Naive thymus-derived CD4-positive, alpha-beta T cell (primary cell): ENCODE measurements at regions not wholly inside any gene's neighbourhood (a gene's known extent, or its start where the extent isn't known, plus 50 kb on each side); places are given as distances from the start of the nearest gene placed in this dataset.
"Not testable (repeated sequence)": the region's sequence is repeated elsewhere in the genome, so short reads cannot be mapped to it uniquely, and the experiment has no call there.

Experiments
- ATAC-seq: fragments of 150-1000 bp; cut with Tn5 transposase; 2 replicates; pipeline ENCODE4 v1.10.0; 2021; ENCODE audit warnings: mild to moderate bottlenecking, moderate library complexity
- CTCF ChIA-PET: fragments of 350-600 bp; sonication (Branson Sonifier 250); formaldehyde crosslinking; loops from one replicate; lab custom pipeline; 2021; ENCODE audit warnings: antibody characterized with exemption; lab: Charles Lee
- POLR2A ChIA-PET: fragments of 350-600 bp; sonication (Branson Sonifier 250); formaldehyde crosslinking; loops from one replicate; lab custom pipeline; 2021; ENCODE audit warnings: antibody characterized with exemption, inconsistent platforms; lab: Charles Lee
- DNase-seq, 9 donors: peaks; one replicate each; pipeline versions ENCODE4 v3.0.0 to v3.0.0-alpha.2; 2020 to 2022; ENCODE audit warnings: mixed read lengths in 1 of 9
- H3K27ac ChIP-seq: one replicate; pipeline ENCODE4 v1.7.0; 2013; ENCODE audit warnings: mild to moderate bottlenecking, low read depth, low read length, moderate library complexity
- H3K27me3 ChIP-seq, 2 donors: one replicate each; pipeline ENCODE4 v1.7.0; 2013; ENCODE audit warnings: low read length in 2 of 2, mild to moderate bottlenecking in 2 of 2, moderate library complexity in 2 of 2; ENCODE audit not compliant: control insufficient read depth in 2 of 2, insufficient read depth in 2 of 2
- H3K36me3 ChIP-seq, 3 experiments: 1 replicate in 2 of 3; 2 replicates in 1 of 3; pipeline ENCODE4 v1.7.0; 2013; ENCODE audit warnings: low read length in 3 of 3, mild to moderate bottlenecking in 3 of 3, moderate library complexity in 1 of 3; ENCODE audit not compliant: insufficient read depth in 3 of 3, control insufficient read depth in 2 of 3
- H3K4me1 ChIP-seq, 2 donors: one replicate each; pipeline ENCODE4 v1.7.0; 2013; ENCODE audit warnings: low read length in 2 of 2, mild to moderate bottlenecking in 2 of 2, moderate library complexity in 1 of 2; ENCODE audit not compliant: control insufficient read depth in 2 of 2, insufficient read depth in 2 of 2
- H3K4me3 ChIP-seq: 2 replicates; pipeline ENCODE4 v1.7.0; 2013; ENCODE audit warnings: mild to moderate bottlenecking, low read length
- H3K9me3 ChIP-seq, 3 experiments: 1 replicate in 2 of 3; 2 replicates in 1 of 3; pipeline ENCODE4 v1.7.0; 2013; ENCODE audit warnings: low read length in 3 of 3; ENCODE audit not compliant: control insufficient read depth in 2 of 3
- H3K27ac Mint-ChIP-seq, 9 donors: one replicate each; pipeline ENCODE4 v1.8.0; 2020 to 2022; ENCODE audit warnings: mixed read lengths in 9 of 9, mild to moderate bottlenecking in 8 of 9, moderate library complexity in 5 of 9, inconsistent platforms in 2 of 9
- H3K27me3 Mint-ChIP-seq, 5 donors: one replicate each; pipeline ENCODE4 v1.8.0; 2021 to 2022; ENCODE audit warnings: mixed read lengths in 5 of 5, mild to moderate bottlenecking in 1 of 5
- H3K36me3 Mint-ChIP-seq, 5 donors: one replicate each; pipeline ENCODE4 v1.8.0; 2020 to 2022; ENCODE audit warnings: mixed read lengths in 5 of 5, mild to moderate bottlenecking in 3 of 5, inconsistent platforms in 1 of 5
- H3K4me1 Mint-ChIP-seq, 7 donors: one replicate each; pipeline ENCODE4 v1.8.0; 2020 to 2022; ENCODE audit warnings: mixed read lengths in 7 of 7, mild to moderate bottlenecking in 3 of 7, inconsistent platforms in 1 of 7
- H3K4me3 Mint-ChIP-seq, 10 donors: one replicate each; pipeline ENCODE4 v1.8.0; 2020 to 2022; ENCODE audit warnings: mild to moderate bottlenecking in 10 of 10, mixed read lengths in 10 of 10, moderate library complexity in 6 of 10, inconsistent platforms in 2 of 10
- H3K9me3 Mint-ChIP-seq, 11 donors: one replicate each; pipeline ENCODE4 v1.8.0; 2020 to 2022; ENCODE audit warnings: mixed read lengths in 11 of 11, mild to moderate bottlenecking in 4 of 11, inconsistent platforms in 1 of 11, moderate library complexity in 1 of 11
- intact Hi-C, 2 donors: fragments of 100-400 bp; cut with micrococcal nuclease; formaldehyde crosslinking; loops; one replicate each; pipeline ENCODE4 v1.15.1; 2023

- Mint-ChIP-seq H3K27ac (no peak overlapping the region), H3K4me3 (no peak overlapping the region), H3K9me3 (peaks cover 0 to 18% (median 6%) of the 10 kb centered on the region in 11 donors), H3K4me1 (no peaks in the 10 kb centered on the region), H3K27me3 (no peaks in the 10 kb centered on the region), H3K36me3 (no peaks in the 10 kb centered on the region)
- no peaks in the 10 kb centered on the region for H3K9me3 ChIP-seq
- H3K36me3 ChIP-seq: no peaks in the 10 kb centered on the region
- ChIA-PET CTCF (no interaction called here), POLR2A (no interaction called here)
- no peaks in the 10 kb centered on the region for H3K4me1 ChIP-seq
- H3K27ac ChIP-seq: no peak overlapping the region
- H3K4me3 ChIP-seq: no peak overlapping the region
- DNase-seq (no peak), ATAC-seq (no peak)
- H3K27me3 ChIP-seq: no peaks in the 10 kb centered on the region
- intact Hi-C loops: no loop called here
These were observed 722.4 kb upstream of the NOVA1 start for GRCh38 chr14:27320261-27320660.

GRCh38 chr14:27327095-27327494 lies 729.3 kb upstream of the NOVA1 start:
- Histone ChIP-seq H3K4me1 (no peaks in the 10 kb centered on the region), H3K27me3 (no peaks in the 10 kb centered on the region), H3K9me3 (peaks cover 0 to 3% (median 0%) of the 10 kb centered on the region in 3 experiments), H3K4me3 (no peak overlapping the region), H3K27ac (no peak overlapping the region), H3K36me3 (no peaks in the 10 kb centered on the region)
- Mint-ChIP-seq H3K4me1 (no peaks in the 10 kb centered on the region), H3K9me3 (peaks cover 0 to 35% (median 24%) of the 10 kb centered on the region in 11 donors), H3K27ac (no peak overlapping the region), H3K36me3 (peaks cover 0 to 3% (median 0%) of the 10 kb centered on the region in 5 donors), H3K27me3 (no peaks in the 10 kb centered on the region), H3K4me3 (no peak overlapping the region)
- DNase-seq (no peak), ATAC-seq (no peak)
- intact Hi-C loops: no loop called here
- ChIA-PET CTCF (no interaction called here), POLR2A (no interaction called here)

- ChIA-PET CTCF (no interaction called here), POLR2A (no interaction called here)
- no peak overlapping the region for H3K27ac Mint-ChIP-seq
- intact Hi-C loops: no loop called here
- no peaks in the 10 kb centered on the region for H3K4me1 ChIP-seq
- DNase-seq: no peak
- H3K4me3 Mint-ChIP-seq: no peak overlapping the region
- H3K27ac ChIP-seq: no peak overlapping the region
- H3K4me3 ChIP-seq: no peak overlapping the region
- peaks cover 0 to 4% (median 0%) of the 10 kb centered on the region in 5 donors for H3K36me3 Mint-ChIP-seq
- no peaks in the 10 kb centered on the region for H3K36me3 ChIP-seq
- no peak for ATAC-seq
- no peaks in the 10 kb centered on the region for H3K9me3 ChIP-seq
- no peaks in the 10 kb centered on the region for H3K4me1 Mint-ChIP-seq
- no peaks in the 10 kb centered on the region for H3K27me3 ChIP-seq
- peaks cover 0 to 44% (median 21%) of the 10 kb centered on the region in 11 donors for H3K9me3 Mint-ChIP-seq
- H3K27me3 Mint-ChIP-seq: no peaks in the 10 kb centered on the region
These were observed 740.2 kb upstream of the NOVA1 start for GRCh38 chr14:27338012-27338411.

GRCh38 chr14:27363036-27363435 lies 765.2 kb upstream of the NOVA1 start:
- ATAC-seq, H3K4me1 ChIP-seq, intact Hi-C loops, H3K27me3 Mint-ChIP-seq, H3K4me3 ChIP-seq, H3K27ac Mint-ChIP-seq, H3K9me3 ChIP-seq, H3K36me3 ChIP-seq, POLR2A ChIA-PET, H3K27ac ChIP-seq, H3K27me3 ChIP-seq, H3K4me1 Mint-ChIP-seq, DNase-seq, CTCF ChIA-PET: not testable (repeated sequence)
- Mint-ChIP-seq H3K9me3 (peaks cover 6 to 29% (median 17%) of the 10 kb centered on the region in 11 donors), H3K36me3 (peaks cover 0 to 11% (median 0%) of the 10 kb centered on the region in 5 donors), H3K4me3 (peak overlapping the region in 1 of 10 donors; percentile 47)

GRCh38 chr14:27366596-27366995 lies 768.8 kb upstream of the NOVA1 start:
- H3K4me3 Mint-ChIP-seq: no peak overlapping the region
- peaks cover 2 to 18% (median 14%) of the 10 kb centered on the region in 11 donors for H3K9me3 Mint-ChIP-seq
- no peaks in the 10 kb centered on the region for H3K4me1 Mint-ChIP-seq
- H3K27me3 ChIP-seq: no peaks in the 10 kb centered on the region
- CTCF ChIA-PET: no interaction called here
- H3K36me3 ChIP-seq: no peaks in the 10 kb centered on the region
- intact Hi-C loops: no loop called here
- ATAC-seq: no peak
- H3K4me3 ChIP-seq: no peak overlapping the region
- no peak overlapping the region for H3K27ac Mint-ChIP-seq
- no peak overlapping the region for H3K27ac ChIP-seq
- no peaks in the 10 kb centered on the region for H3K27me3 Mint-ChIP-seq
- H3K9me3 ChIP-seq: no peaks in the 10 kb centered on the region
- peaks cover 0 to 6% (median 0%) of the 10 kb centered on the region in 5 donors for H3K36me3 Mint-ChIP-seq
- H3K4me1 ChIP-seq: no peaks in the 10 kb centered on the region
- POLR2A ChIA-PET: no interaction called here
- no peak for DNase-seq

- ATAC-seq (no peak), DNase-seq (no peak)
- POLR2A ChIA-PET: no interaction called here
- Histone ChIP-seq H3K27me3 (no peaks in the 10 kb centered on the region), H3K4me1 (no peaks in the 10 kb centered on the region), H3K9me3 (peaks cover 0 to 3% (median 0%) of the 10 kb centered on the region in 3 experiments), H3K4me3 (no peak overlapping the region), H3K36me3 (no peaks in the 10 kb centered on the region), H3K27ac (no peak overlapping the region)
- Mint-ChIP-seq H3K9me3 (peaks cover 2 to 18% (median 13%) of the 10 kb centered on the region in 11 donors), H3K27me3 (no peaks in the 10 kb centered on the region), H3K4me1 (no peaks in the 10 kb centered on the region), H3K4me3 (no peak overlapping the region), H3K27ac (no peak overlapping the region), H3K36me3 (no peaks in the 10 kb centered on the region)
- intact Hi-C loops: no loop called here
- CTCF ChIA-PET: no interaction called here
These were observed 769.5 kb upstream of the NOVA1 start for GRCh38 chr14:27367345-27367744.

GRCh38 chr14:27370074-27370473 lies 772.2 kb upstream of the NOVA1 start:
- Histone ChIP-seq H3K27ac (no peak overlapping the region), H3K27me3 (no peaks in the 10 kb centered on the region), H3K36me3 (no peaks in the 10 kb centered on the region), H3K4me1 (no peaks in the 10 kb centered on the region), H3K4me3 (no peak overlapping the region), H3K9me3 (peaks cover 0 to 4% (median 0%) of the 10 kb centered on the region in 3 experiments)
- H3K9me3 Mint-ChIP-seq: peaks cover 2 to 30% (median 11%) of the 10 kb centered on the region in 11 donors
- ChIA-PET CTCF (no interaction called here), POLR2A (no interaction called here)
- H3K4me1 Mint-ChIP-seq: no peaks in the 10 kb centered on the region
- intact Hi-C loops: no loop called here
- no peak overlapping the region for H3K27ac Mint-ChIP-seq
- ATAC-seq: no peak
- no peak overlapping the region for H3K4me3 Mint-ChIP-seq
- H3K27me3 Mint-ChIP-seq: no peaks in the 10 kb centered on the region
- no peaks in the 10 kb centered on the region for H3K36me3 Mint-ChIP-seq
- DNase-seq: no peak
